HG03457 (cell line): ENCODE measurements at regions not wholly inside any gene's neighbourhood (a gene's known extent, or its start where the extent isn't known, plus 50 kb on each side); places are given as distances from the start of the nearest gene placed in this dataset.
"Not testable (repeated sequence)": the region's sequence is repeated elsewhere in the genome, so short reads cannot be mapped to it uniquely, and the experiment has no call there.

Experiments
- ATAC-seq: cut with Tn5 transposase; IDR thresholded peaks from one replicate; pipeline ENCODE4 v1.9.1; 2021; ENCODE audit warnings: moderate number of reproducible peaks; ENCODE audit not compliant: unreplicated experiment

- no peak for ATAC-seq
These were observed 297.2 kb downstream of the C6orf118 start for GRCh38 chr6:165012183-165012582.

- ATAC-seq: no peak
These were observed 298.6 kb downstream of the C6orf118 start for GRCh38 chr6:165010556-165011535.

DNA sequence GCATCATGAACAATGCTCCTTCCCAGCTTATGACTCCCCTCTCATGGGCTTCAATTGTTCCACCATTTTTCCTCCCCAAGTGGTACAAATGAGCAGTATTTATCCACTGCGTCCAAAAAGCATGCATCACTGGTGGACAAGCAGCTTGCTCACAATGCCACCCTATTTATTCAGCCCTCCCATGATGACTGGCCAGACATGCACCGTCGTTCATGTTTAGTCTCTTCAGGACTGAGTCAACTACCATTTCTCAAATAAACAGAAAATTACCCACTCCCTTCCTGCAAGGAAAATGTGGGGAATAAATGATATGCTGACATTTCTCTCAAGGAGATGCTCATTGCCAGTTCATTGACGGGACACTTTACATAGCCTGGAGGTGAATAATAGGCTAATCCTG is 300.4 kb downstream of the C6orf118 start:
- ATAC-seq: no peak

DNA sequence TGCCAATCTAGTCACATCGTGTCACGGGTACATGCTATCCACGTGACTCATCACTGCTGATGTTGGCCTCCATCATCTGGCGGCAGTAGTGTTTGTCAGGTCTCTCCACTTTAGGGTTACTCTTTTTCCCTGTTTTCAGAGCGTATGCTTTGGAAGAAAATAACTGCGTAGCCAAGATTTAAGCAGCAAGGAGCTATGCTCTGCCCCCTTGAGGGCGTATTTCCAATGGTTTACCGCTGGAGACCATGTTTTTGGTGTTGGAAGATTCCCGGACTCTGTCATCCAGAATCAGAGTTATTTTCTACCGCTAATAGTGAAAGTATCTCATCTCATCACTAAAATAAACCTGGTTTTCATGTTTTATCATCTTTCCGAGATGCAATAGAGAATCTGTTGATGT is 306.5 kb downstream of the C6orf118 start:
- no peak for ATAC-seq

DNA sequence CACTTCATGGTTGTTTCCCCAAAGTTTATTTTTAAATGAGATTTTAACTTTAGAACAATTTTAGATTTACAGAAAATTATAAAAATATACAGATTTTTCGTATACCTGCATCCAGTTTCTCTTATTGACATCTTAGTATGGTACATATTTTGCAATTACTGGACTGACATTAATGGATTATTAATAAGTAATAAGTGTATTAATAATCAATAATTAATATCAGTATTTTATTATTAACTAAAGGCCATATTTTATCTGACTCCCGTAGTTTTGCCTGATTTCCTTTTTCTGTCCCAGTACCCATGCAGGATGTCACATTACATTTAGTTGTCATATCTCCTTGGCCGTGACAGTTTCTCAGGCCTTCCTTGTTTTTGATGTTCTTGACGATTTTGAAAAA is 307.0 kb downstream of the C6orf118 start:
- no peak for ATAC-seq

GRCh38 chr6:165001502-165002157 is 307.8 kb downstream of the C6orf118 start:
- no peak for ATAC-seq

GRCh38 chr6:164998297-164998696 is 311.1 kb downstream of the C6orf118 start:
- no peak for ATAC-seq

DNA sequence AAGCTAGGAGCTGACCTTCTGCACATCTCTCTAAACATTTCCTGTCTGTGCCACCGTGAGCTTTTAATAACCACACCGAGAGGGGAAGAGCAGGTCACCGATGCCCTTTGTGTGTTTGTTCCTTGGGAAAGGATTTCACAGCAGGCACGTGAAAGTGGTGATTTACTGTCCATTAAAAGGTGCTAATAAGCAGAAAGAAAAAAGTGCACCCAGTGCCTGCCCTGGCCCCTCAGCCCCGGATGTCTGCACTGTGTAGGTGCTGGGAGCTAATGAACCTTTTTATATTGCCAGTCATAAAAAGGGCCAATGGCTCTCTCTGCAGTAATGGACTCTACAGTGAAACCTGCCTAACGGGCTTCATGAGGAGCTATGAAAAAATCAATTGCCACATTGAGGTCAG is 312.6 kb downstream of the C6orf118 start:
- ATAC-seq: no peak

GRCh38 chr6:164991573-164991972 is 317.8 kb downstream of the C6orf118 start:
- no peak for ATAC-seq

- ATAC-seq: no peak
These were observed 318.5 kb downstream of the C6orf118 start for GRCh38 chr6:164990901-164991300.

GRCh38 chr6:164982389-164982788 is 327.0 kb downstream of the C6orf118 start:
- no peak for ATAC-seq

GRCh38 chr6:164967102-164967501 is 342.3 kb downstream of the C6orf118 start:
- no peak for ATAC-seq

- no peak for ATAC-seq
These were observed 346.6 kb downstream of the C6orf118 start for GRCh38 chr6:164962805-164963204.

GRCh38 chr6:164947164-164947563 is 362.2 kb downstream of the C6orf118 start:
- ATAC-seq: no peak

- no peak for ATAC-seq
These were observed 367.1 kb downstream of the C6orf118 start for GRCh38 chr6:164942271-164942670.

- not testable (repeated sequence) for ATAC-seq
These were observed 376.1 kb downstream of the C6orf118 start for GRCh38 chr6:164933238-164933794.

DNA sequence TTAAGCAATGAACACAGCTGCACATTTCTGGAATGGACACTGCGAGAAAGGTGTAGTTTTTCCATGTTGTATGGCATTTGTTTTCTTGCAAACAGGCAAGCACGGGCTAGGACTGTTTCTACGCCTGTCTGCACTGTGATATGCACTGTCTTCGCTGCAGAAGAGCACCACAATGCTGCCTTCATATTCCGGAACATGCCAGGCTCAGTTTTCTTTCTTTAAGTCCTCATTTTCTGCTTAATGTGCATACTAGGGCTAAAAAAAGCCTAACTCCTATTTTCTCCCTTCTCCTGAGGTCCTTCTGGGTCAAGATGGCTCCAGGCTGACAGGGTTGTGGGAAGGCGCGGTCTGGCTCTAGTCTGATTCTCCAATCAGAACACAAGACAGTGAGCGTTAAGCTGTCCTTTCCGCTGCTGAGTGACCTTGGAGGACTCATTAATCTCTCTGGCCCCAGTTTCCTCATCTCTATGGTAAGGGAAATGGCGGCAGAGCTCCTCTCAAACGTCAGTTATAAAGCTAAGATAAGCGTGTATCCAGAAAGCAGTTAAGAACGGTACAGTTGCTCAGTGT is 379.9 kb downstream of the C6orf118 start:
- ATAC-seq: no peak

DNA sequence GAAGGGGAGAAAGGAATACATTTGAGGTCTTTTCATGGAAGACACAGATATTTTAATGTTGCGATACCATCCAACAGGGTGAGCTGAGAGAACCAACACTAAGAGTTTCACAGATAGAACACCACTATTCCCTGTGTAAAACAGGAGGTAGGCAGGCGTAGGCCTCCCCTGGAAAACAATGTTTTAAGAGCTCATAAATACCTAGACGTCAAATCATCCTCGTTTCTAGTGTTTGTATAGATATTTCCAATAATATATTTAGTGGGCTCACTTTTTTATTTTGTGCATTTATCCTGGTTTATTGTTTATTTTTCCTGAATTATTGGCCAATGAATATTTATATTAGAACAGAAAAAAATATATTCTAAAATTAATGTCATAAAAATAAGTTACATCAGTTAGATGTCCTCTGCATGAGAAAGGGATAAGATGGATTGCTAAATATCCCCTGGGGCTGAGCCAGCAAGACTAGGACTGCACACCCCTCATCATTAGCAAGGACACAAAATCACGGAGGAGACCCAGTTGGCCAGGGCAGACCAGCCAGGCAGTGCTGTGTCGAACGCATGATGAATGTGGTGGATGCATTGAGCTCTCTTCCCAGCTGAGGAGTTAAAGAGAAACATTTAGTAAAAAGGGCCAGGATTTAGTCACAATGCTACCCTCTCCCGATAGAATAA is 380.5 kb downstream of the C6orf118 start:
- ATAC-seq: no peak

GRCh38 chr6:164928057-164928727 is 381.2 kb downstream of the C6orf118 start:
- no peak for ATAC-seq
